ENCODE measurements at regions not wholly inside any gene's neighbourhood (a gene's known extent, or its start where the extent isn't known, plus 50 kb on each side); places are given as distances from the start of the nearest gene placed in this dataset.

DNA sequence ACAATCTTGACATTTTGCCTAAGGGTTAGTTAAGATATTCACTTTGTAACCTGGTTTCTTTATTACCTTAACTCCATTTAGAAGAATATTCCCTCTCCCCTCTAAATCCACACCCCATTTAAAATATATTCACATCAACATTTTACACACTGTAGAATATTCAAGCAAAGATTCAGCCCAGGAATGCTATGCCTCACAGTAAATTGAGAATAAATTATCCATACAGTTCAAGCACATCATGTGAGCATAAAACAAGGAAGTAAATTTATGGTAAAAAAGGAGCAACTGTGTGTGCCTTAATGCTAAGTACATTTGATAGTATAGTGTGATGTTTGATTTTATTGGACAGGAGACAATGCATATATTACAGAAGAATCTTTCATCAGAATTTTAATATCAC is 806.6 kb upstream of the KIF2B start:
- TF ChIP-seq ZFX (IDR thresholded peaks at IDR 0.05) (no peak), EZH2 (IDR thresholded peaks at IDR 0.05) (no peak), EGR1 (IDR thresholded peaks at IDR 0.05; ENCODE audit: low read depth) (no peak), ELF1 (IDR thresholded peaks at IDR 0.05; ENCODE audit: borderline replicate concordance, low read depth) (no peak), EZH2phosphoT487 (IDR thresholded peaks at IDR 0.05; ENCODE audit: borderline replicate concordance) (no peak), SIN3A (IDR thresholded peaks at IDR 0.05; ENCODE audit: low read depth) (no peak), RAD21 (IDR thresholded peaks at IDR 0.05; ENCODE audit: low read depth) (no peak)
- TF ChIP-seq, protein P1, sequence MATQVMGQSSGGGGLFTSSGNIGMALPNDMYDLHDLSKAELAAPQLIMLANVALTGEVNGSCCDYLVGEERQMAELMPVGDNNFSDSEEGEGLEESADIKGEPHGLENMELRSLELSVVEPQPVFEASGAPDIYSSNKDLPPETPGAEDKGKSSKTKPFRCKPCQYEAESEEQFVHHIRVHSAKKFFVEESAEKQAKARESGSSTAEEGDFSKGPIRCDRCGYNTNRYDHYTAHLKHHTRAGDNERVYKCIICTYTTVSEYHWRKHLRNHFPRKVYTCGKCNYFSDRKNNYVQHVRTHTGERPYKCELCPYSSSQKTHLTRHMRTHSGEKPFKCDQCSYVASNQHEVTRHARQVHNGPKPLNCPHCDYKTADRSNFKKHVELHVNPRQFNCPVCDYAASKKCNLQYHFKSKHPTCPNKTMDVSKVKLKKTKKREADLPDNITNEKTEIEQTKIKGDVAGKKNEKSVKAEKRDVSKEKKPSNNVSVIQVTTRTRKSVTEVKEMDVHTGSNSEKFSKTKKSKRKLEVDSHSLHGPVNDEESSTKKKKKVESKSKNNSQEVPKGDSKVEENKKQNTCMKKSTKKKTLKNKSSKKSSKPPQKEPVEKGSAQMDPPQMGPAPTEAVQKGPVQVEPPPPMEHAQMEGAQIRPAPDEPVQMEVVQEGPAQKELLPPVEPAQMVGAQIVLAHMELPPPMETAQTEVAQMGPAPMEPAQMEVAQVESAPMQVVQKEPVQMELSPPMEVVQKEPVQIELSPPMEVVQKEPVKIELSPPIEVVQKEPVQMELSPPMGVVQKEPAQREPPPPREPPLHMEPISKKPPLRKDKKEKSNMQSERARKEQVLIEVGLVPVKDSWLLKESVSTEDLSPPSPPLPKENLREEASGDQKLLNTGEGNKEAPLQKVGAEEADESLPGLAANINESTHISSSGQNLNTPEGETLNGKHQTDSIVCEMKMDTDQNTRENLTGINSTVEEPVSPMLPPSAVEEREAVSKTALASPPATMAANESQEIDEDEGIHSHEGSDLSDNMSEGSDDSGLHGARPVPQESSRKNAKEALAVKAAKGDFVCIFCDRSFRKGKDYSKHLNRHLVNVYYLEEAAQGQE (IDR thresholded peaks at IDR 0.05; ENCODE audit: low read depth): no peak
- TF ChIP-seq, protein P2, sequence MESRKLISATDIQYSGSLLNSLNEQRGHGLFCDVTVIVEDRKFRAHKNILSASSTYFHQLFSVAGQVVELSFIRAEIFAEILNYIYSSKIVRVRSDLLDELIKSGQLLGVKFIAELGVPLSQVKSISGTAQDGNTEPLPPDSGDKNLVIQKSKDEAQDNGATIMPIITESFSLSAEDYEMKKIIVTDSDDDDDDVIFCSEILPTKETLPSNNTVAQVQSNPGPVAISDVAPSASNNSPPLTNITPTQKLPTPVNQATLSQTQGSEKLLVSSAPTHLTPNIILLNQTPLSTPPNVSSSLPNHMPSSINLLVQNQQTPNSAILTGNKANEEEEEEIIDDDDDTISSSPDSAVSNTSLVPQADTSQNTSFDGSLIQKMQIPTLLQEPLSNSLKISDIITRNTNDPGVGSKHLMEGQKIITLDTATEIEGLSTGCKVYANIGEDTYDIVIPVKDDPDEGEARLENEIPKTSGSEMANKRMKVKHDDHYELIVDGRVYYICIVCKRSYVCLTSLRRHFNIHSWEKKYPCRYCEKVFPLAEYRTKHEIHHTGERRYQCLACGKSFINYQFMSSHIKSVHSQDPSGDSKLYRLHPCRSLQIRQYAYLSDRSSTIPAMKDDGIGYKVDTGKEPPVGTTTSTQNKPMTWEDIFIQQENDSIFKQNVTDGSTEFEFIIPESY (IDR thresholded peaks at IDR 0.05; ENCODE audit: extremely low read depth, insufficient replicate concordance, low read length): no peak
- TF ChIP-seq, protein P3, sequence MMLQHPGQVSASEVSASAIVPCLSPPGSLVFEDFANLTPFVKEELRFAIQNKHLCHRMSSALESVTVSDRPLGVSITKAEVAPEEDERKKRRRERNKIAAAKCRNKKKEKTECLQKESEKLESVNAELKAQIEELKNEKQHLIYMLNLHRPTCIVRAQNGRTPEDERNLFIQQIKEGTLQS (IDR thresholded peaks at IDR 0.05): no peak
- H3K27ac ChIP-seq (ENCODE audit: low read depth, low read length): no peak overlapping the region
- H3K4me2 ChIP-seq (ENCODE audit: low read length): no peak overlapping the region
- no TSS peak for BruUV-seq (replicated peaks)
- intact Hi-C loops (cut with micrococcal nuclease): no loop called here
- no peaks in the 10 kb centered on the region for H3K79me2 ChIP-seq (ENCODE audit: insufficient read depth, low read length)
- no peaks in the 10 kb centered on the region for H3K4me1 ChIP-seq (ENCODE audit: control insufficient read depth in 1 of 2, insufficient read depth in 2 of 2, low read length in 2 of 2)
- no peaks in the 10 kb centered on the region for H3K9me2 ChIP-seq (ENCODE audit: insufficient read depth)
- ChIA-PET RAD21 (ENCODE audit: low non-redundant PET in 1 of 2, low total read pairs in 2 of 2, uncharacterized antibody in 2 of 2, unreplicated experiment in 2 of 2) (no interaction called here), CTCF (no interaction called here), POLR2A (no interaction called here)
- H4K20me1 ChIP-seq (ENCODE audit: insufficient read depth): no peaks in the 10 kb centered on the region
- H3K9me3 ChIP-seq (ENCODE audit: control insufficient read depth in 1 of 2, insufficient read depth in 1 of 2, low read depth in 1 of 2, low read length in 2 of 2): peaks cover 28 to 48% of the 10 kb centered on the region in 2 experiments
- no peak overlapping the region for H2AFZ ChIP-seq (ENCODE audit: low read depth, low read length, poor library complexity, severe bottlenecking)
- H3K36me3 ChIP-seq (ENCODE audit: control insufficient read depth in 1 of 2, insufficient read depth in 2 of 2, low read length in 2 of 2): no peaks in the 10 kb centered on the region
- no peak overlapping the region for H3K4me3 ChIP-seq (replicated peaks in 1 of 2; ENCODE audit: low read depth in 1 of 2, low read length in 2 of 2)
- DNase-seq (ENCODE audit: low read depth, low spot score) (no peak), ATAC-seq (no peak)
- no peaks in the 10 kb centered on the region for H3K27me3 ChIP-seq (ENCODE audit: insufficient read depth, low read length)
- H3K9ac ChIP-seq (ENCODE audit: low read length): no peak overlapping the region

Measured in HCT116 (cell line).